Heart left ventricle (tissue), 16 donors: ENCODE measurements at regions not wholly inside any gene's neighbourhood (a gene's known extent, or its start where the extent isn't known, plus 50 kb on each side); places are given as distances from the start of the nearest gene placed in this dataset.

Experiments used
- ATAC-seq, 4 donors: fragments of 200-7000 bp; cut with Tn5 transposase; one replicate each; pipeline ENCODE4 v1.9.1; 2020 to 2022; ENCODE audit warnings: moderate library complexity in 4 of 4, mild to moderate bottlenecking in 3 of 4, moderate number of reproducible peaks in 1 of 4
- DNase-seq, 5 donors: peaks; one replicate each; pipeline ENCODE4 v3.0.0-alpha.2; 2020
- H3K27ac ChIP-seq, 12 donors: fragments of 200-600 bp; sonication (generic) in 4 of 12; one replicate each; pipeline versions ENCODE4 v1.5.0 to v1.8.0; 2016 to 2022; ENCODE audit warnings: mild to moderate bottlenecking in 2 of 12
- H3K27me3 ChIP-seq, 9 donors: fragments of 200-600 bp; sonication (generic) in 2 of 9; one replicate each; pipeline versions ENCODE4 v1.5.1 to v1.8.0; 2016 to 2022; ENCODE audit warnings: mild to moderate bottlenecking in 3 of 9
- H3K36me3 ChIP-seq, 9 donors: fragments of 200-600 bp; sonication (generic) in 2 of 9; one replicate each; pipeline versions ENCODE4 v1.5.0 to v1.8.0; 2018 to 2022; ENCODE audit warnings: mild to moderate bottlenecking in 2 of 9
- H3K4me1 ChIP-seq, 12 donors: fragments of 200-600 bp; sonication (generic) in 4 of 12; one replicate each; pipeline versions ENCODE4 v1.5.0 to v1.8.0; 2016 to 2022; ENCODE audit warnings: mild to moderate bottlenecking in 3 of 12
- H3K4me3 ChIP-seq, 12 donors: fragments of 200-600 bp; sonication (generic) in 4 of 12; one replicate each; pipeline versions ENCODE4 v1.5.0 to v1.8.0; 2017 to 2022; ENCODE audit warnings: mild to moderate bottlenecking in 9 of 12, moderate library complexity in 4 of 12
- H3K9me3 ChIP-seq, 12 donors: fragments of 200-600 bp; sonication (generic) in 4 of 12; one replicate each; pipeline versions ENCODE4 v1.5.0 to v1.8.0; 2016 to 2022; ENCODE audit warnings: mild to moderate bottlenecking in 1 of 12
- CTCF ChIP-seq, 12 donors: fragments of 200-600 bp; sonication (generic) in 4 of 12; IDR thresholded peaks; one replicate each; pipeline versions ENCODE4 v1.5.0 to v1.8.0; 2018 to 2022; ENCODE audit warnings: antibody characterized with exemption in 12 of 12, mild to moderate bottlenecking in 5 of 12
- POLR2A ChIP-seq, 2 donors: fragments of 450-650 bp; IDR thresholded peaks; one replicate each; pipeline ENCODE4 v1.6.1; 2017; ENCODE audit warnings: antibody characterized with exemption in 2 of 2, mild to moderate bottlenecking in 2 of 2, moderate library complexity in 2 of 2
- WGBS, 4 donors: extraction: QIAGEN DNeasy Blood & Tissue Kit in 2 of 4; methylation state at CpG; one replicate each; pipeline versions ENCODE4 v1.1.5 to v1.1.7; 2013 to 2018; 5-methylcytosine and 5-hydroxymethylcytosine counted together
- intact Hi-C, 10 donors: fragments of 100-400 bp; cut with DNase I; formaldehyde crosslinking; loops; one replicate each; pipeline versions ENCODE4 v1.11.1 to v1.14.2; 2022
- donor health status: ischemic (EF 13 %, LVEDD 7.1; RV severe dilation, severe dysfunction).
- donor health status: healthy with polysubstance abuse.
- donor health status: DM: no; HTN: yes; CAD: no.
- donor health status: DM: no; HTN: no; CAD: no.
- donor health status: ischemic (EF 25% LVEDD 6.9; RV normal size, moderate dysfunction).
- donor health status: ischemic (EF 25% LVEDD 5.7; RV mildly dilated, moderate dysfunction).
- donor health status: healthy.
- donor health status: DM: yes; HTN: yes; CAD: no.
- donor health status: ischemic (EF 35%, LVEDD 5.7; RV mildly dilated, moderate dysfunction).
- donor health status: nonischemic (EF 11% LVEDD 7.7; RV severe dilation, severe dysfunction).
- donor health status: DM: yes; HTN: yes; CAD: no.
- donor health status: PGD.
- donor health status: ischemic (EF 29% LVEDD 5.4; RV normal size, mild dysfunction).
- donor health status: nonischemic (EF 23%, LVEDD 6.1; RV moderate dilation, normal function).

- Histone ChIP-seq H3K27ac (no peak overlapping the region), H3K4me1 (no peaks in the 10 kb centered on the region), H3K9me3 (no peaks in the 10 kb centered on the region), H3K36me3 (no peaks in the 10 kb centered on the region), H3K27me3 (no peaks in the 10 kb centered on the region), H3K4me3 (no peak overlapping the region)
- intact Hi-C loops, result no loop called here
- DNase-seq, result no peak
- WGBS, 4 donors, result 89 to 96% (median 92%) methylated on average over 1 of the region's 1 CpG
- no peak for ATAC-seq
- TF ChIP-seq POLR2A (IDR thresholded peaks at IDR 0.05) (no peak), CTCF (IDR thresholded peaks at IDR 0.05) (no peak)
Measured at GRCh38 chr2:17164550-17164949, 353.7 kb downstream of the RAD51AP2 start.

- intact Hi-C loops, result no loop called here
- TF ChIP-seq CTCF (IDR thresholded peaks at IDR 0.05), result no peak
- no peak for TF ChIP-seq POLR2A (IDR thresholded peaks at IDR 0.05)
- no peaks in the 10 kb centered on the region for H3K27me3 ChIP-seq
- H3K4me1 ChIP-seq, result no peaks in the 10 kb centered on the region
- no peak overlapping the region for H3K4me3 ChIP-seq
- H3K9me3 ChIP-seq, result no peaks in the 10 kb centered on the region
- ATAC-seq, result no peak
- H3K36me3 ChIP-seq, result no peaks in the 10 kb centered on the region
- WGBS, 4 donors, result 68 to 78% (median 74%) methylated on average over 2 of the region's 2 CpGs
- H3K27ac ChIP-seq, result no peak overlapping the region
- no peak for DNase-seq
Measured at GRCh38 chr2:17163638-17164037, 354.6 kb downstream of the RAD51AP2 start.

GRCh38 chr2:17162713-17163112, 355.5 kb downstream of the RAD51AP2 start:
- no peaks in the 10 kb centered on the region for H3K27me3 ChIP-seq
- TF ChIP-seq POLR2A (IDR thresholded peaks at IDR 0.05) (no peak), CTCF (IDR thresholded peaks at IDR 0.05) (no peak)
- no peak for ATAC-seq
- intact Hi-C loops, result no loop called here
- 44 to 58% (median 46%) methylated on average over 2 of the region's 2 CpGs for WGBS, 4 donors
- no peaks in the 10 kb centered on the region for H3K9me3 ChIP-seq
- no peak for DNase-seq
- no peak overlapping the region for H3K4me3 ChIP-seq
- H3K27ac ChIP-seq, result no peak overlapping the region
- H3K4me1 ChIP-seq, result no peaks in the 10 kb centered on the region
- no peaks in the 10 kb centered on the region for H3K36me3 ChIP-seq

- no peak overlapping the region for H3K4me3 ChIP-seq
- no peak overlapping the region for H3K27ac ChIP-seq
- WGBS, 4 donors, result 92 to 100% (median 94%) methylated on average over 1 of the region's 1 CpG
- TF ChIP-seq POLR2A (IDR thresholded peaks at IDR 0.05) (no peak), CTCF (IDR thresholded peaks at IDR 0.05) (no peak)
- DNase-seq (no peak), ATAC-seq (no peak)
- H3K27me3 ChIP-seq, result no peaks in the 10 kb centered on the region
- no peaks in the 10 kb centered on the region for H3K9me3 ChIP-seq
- no peaks in the 10 kb centered on the region for H3K36me3 ChIP-seq
- H3K4me1 ChIP-seq, result no peaks in the 10 kb centered on the region
- intact Hi-C loops, result no loop called here
Measured at GRCh38 chr2:17160594-17160993, 357.6 kb downstream of the RAD51AP2 start.
